GM12878 (cell line): ENCODE measurements at regions not wholly inside any gene's neighbourhood (a gene's known extent, or its start where the extent isn't known, plus 50 kb on each side); places are given as distances from the start of the nearest gene placed in this dataset.

ENCODE experiments used
- ATAC-seq: fragments of 200-7000 bp; cut with Tn5 transposase; 3 replicates; pipeline ENCODE4 v1.9.1; 2020; ENCODE audit warnings: mild to moderate bottlenecking, moderate library complexity
- BruUV-seq: library from RNA; stranded (reverse); fragments of 400-500 nt; replicated peaks from 2 replicates; lab custom pipeline; 2021; lab: Mats Ljungman, UMichigan
- CTCF ChIA-PET: fragments of 300-600 bp; sonication (Branson Sonifier 250); formaldehyde crosslinking; extraction: SDS; loops from one replicate; lab custom pipeline; 2021; ENCODE audit warnings: inconsistent platforms; lab: Yijun Ruan, JAX
- POLR2A ChIA-PET: fragments of 350-600 bp; formaldehyde crosslinking; extraction: SDS; loops from one replicate; lab custom pipeline; 2021; ENCODE audit warnings: inconsistent platforms; lab: Charles Lee
- RAD21 ChIA-PET: fragments of 300-600 bp; sonication (Branson Sonifier 250); formaldehyde crosslinking; loops from one replicate; lab custom pipeline; 2023; ENCODE audit warnings: antibody characterized with exemption; ENCODE audit not compliant: unreplicated experiment; lab: Charles Lee
- SMC1A ChIA-PET: fragments of 300-600 bp; sonication (Branson Sonifier 250); formaldehyde crosslinking; loops from one replicate; lab custom pipeline; 2023; ENCODE audit not compliant: unreplicated experiment, uncharacterized antibody; lab: Charles Lee
- DNase-seq: peaks from one replicate; pipeline ENCODE4 v3.0.0-alpha.2; 2011; ENCODE audit warnings: low read depth, low spot score
- FAIRE-seq: peaks from 3 replicates; lab custom pipeline; 2011; peaks lifted over from hg19 to GRCh38; lab: Jason Lieb, UNC
- H2AFZ ChIP-seq: 2 replicates; pipeline ENCODE4 v1.6.0; 2011; ENCODE audit warnings: low read depth, low read length, control low read depth; ENCODE audit not compliant: control insufficient read depth
- H3K27ac ChIP-seq: 2 replicates; pipeline ENCODE4 v1.5.1; 2011; ENCODE audit warnings: control low read depth; ENCODE audit not compliant: control insufficient read depth, insufficient read depth
- H3K27me3 ChIP-seq, 2 experiments: replicated peaks in 1 of 2; 2 replicates each; pipeline versions ENCODE4 v1.6.0 to v1.6.1; 2011; ENCODE audit warnings: low read length in 1 of 2; ENCODE audit not compliant: control insufficient read depth in 2 of 2, insufficient read depth in 2 of 2
- H3K36me3 ChIP-seq, 2 experiments: 2 replicates each; pipeline ENCODE4 v1.5.1; 2011; ENCODE audit warnings: low read length in 1 of 2; ENCODE audit not compliant: control insufficient read depth in 2 of 2, insufficient read depth in 2 of 2
- H3K4me1 ChIP-seq: 2 replicates; pipeline ENCODE4 v1.6.1; 2011; ENCODE audit warnings: mild to moderate bottlenecking, low read length, moderate library complexity, mixed read lengths; ENCODE audit not compliant: control insufficient read depth, insufficient read depth
- H3K4me2 ChIP-seq: 2 replicates; pipeline ENCODE4 v1.6.0; 2011; ENCODE audit warnings: control low read depth; ENCODE audit not compliant: control insufficient read depth, insufficient read depth
- H3K4me3 ChIP-seq: fragments of 200-600 bp; sonication (generic); 2 replicates; pipeline ENCODE4 v1.5.1; 2016
- H3K79me2 ChIP-seq: 2 replicates; pipeline ENCODE4 v1.6.0; 2011; ENCODE audit warnings: low read length; ENCODE audit not compliant: control insufficient read depth, insufficient read depth
- H3K9ac ChIP-seq: 2 replicates; pipeline ENCODE4 v1.8.0; 2011; ENCODE audit warnings: low read length, control low read depth, mixed read lengths; ENCODE audit not compliant: control insufficient read depth, insufficient read depth
- H3K9me3 ChIP-seq: replicated peaks from 3 replicates; pipeline ENCODE4 v1.5.1; 2011; ENCODE audit warnings: mild to moderate bottlenecking, low read length; ENCODE audit not compliant: control insufficient read depth, insufficient read depth
- H4K20me1 ChIP-seq: 2 replicates; pipeline ENCODE4 v1.6.0; 2011; ENCODE audit not compliant: control insufficient read depth, insufficient read depth
- BCL3 ChIP-seq: IDR thresholded peaks from 2 replicates; pipeline ENCODE4 v1.6.1; 2011; ENCODE audit warnings: borderline replicate concordance, low read depth, mild to moderate bottlenecking, moderate library complexity, low read length; ENCODE audit not compliant: insufficient read depth, poor library complexity, severe bottlenecking
- CEBPZ ChIP-seq: fragments of 150-350 bp; IDR thresholded peaks from 2 replicates; pipeline ENCODE4 v1.6.1; 2016; ENCODE audit warnings: low read depth, low read length
- CHD2 ChIP-seq: IDR thresholded peaks from 2 replicates; pipeline ENCODE4 v1.6.1; 2011; ENCODE audit warnings: low read depth, low read length, improper control_type of control experiment, borderline replicate concordance
- ELK1 ChIP-seq: IDR thresholded peaks from 2 replicates; pipeline ENCODE4 v1.6.1; 2012; ENCODE audit warnings: low read depth, low read length, improper control_type of control experiment
- PAX8 ChIP-seq: fragments of 450-650 bp; IDR thresholded peaks from 2 replicates; pipeline ENCODE4 v1.6.1; 2017; ENCODE audit warnings: mild to moderate bottlenecking, moderate library complexity
- SREBF1 ChIP-seq: IDR thresholded peaks from 2 replicates; pipeline ENCODE4 v1.6.1; 2012; ENCODE audit warnings: mild to moderate bottlenecking, low read length
- YY1 ChIP-seq: IDR thresholded peaks from 2 replicates; pipeline ENCODE4 v1.6.1; 2011; ENCODE audit warnings: low read depth, mild to moderate bottlenecking, low read length
- WGBS: methylation state at CpG from one replicate; pipeline ENCODE4 v1.1.6; 2016; ENCODE audit warnings: low lambda C conversion rate; ENCODE audit not compliant: insufficient replicate concordance, insufficient coverage; ENCODE audit errors: missing lambda C conversion rate; 5-methylcytosine and 5-hydroxymethylcytosine counted together
- in situ Hi-C: fragments of 300-500 bp; cut with MboI; formaldehyde crosslinking; loops from 9 replicates; pipeline ENCODE4 v1.14.3; 2018; ENCODE audit warnings: mixed read lengths
- intact Hi-C: fragments of 100-400 bp; cut with micrococcal nuclease; formaldehyde crosslinking; loops from one replicate; pipeline ENCODE4 v1.14.2; 2022; ENCODE audit not compliant: unreplicated experiment

- POLR2A ChIA-PET, result no interaction called here
- H3K4me2 ChIP-seq, result no peak overlapping the region
Observed at GRCh38 chr15:72912996-72913395, 129.4 kb upstream of the ADPGK start.

GRCh38 chr15:72912121-72912520 is 128.6 kb upstream of the ADPGK start:
- no peaks in the 10 kb centered on the region for H3K79me2 ChIP-seq
- CTCF ChIA-PET, result no interaction called here
- H3K27me3 ChIP-seq, result no peaks in the 10 kb centered on the region
- no peak overlapping the region for H2AFZ ChIP-seq
- SMC1A ChIA-PET, result interaction anchor here (0.6 kb wide), 1 partner anchor 1401 kb away, joined by 3 read pairs; no protein-coding TSS in a partner anchor
- intact Hi-C loops (no loop called here), in situ Hi-C loops (no loop called here)
- no peaks in the 10 kb centered on the region for H3K36me3 ChIP-seq
- no peaks in the 10 kb centered on the region for H3K4me1 ChIP-seq
- no peaks in the 10 kb centered on the region for H3K9me3 ChIP-seq
- FAIRE-seq, result no peak
- DNase-seq, result no peak
- no peaks in the 10 kb centered on the region for H4K20me1 ChIP-seq
- no peak overlapping the region for H3K4me2 ChIP-seq
- ATAC-seq, result no peak
- H3K9ac ChIP-seq, result no peak overlapping the region
- RAD21 ChIA-PET, result no interaction called here
- no peak overlapping the region for H3K4me3 ChIP-seq
- TF ChIP-seq CEBPZ (no peak), SREBF1 (no peak), ELK1 (no peak)
- no peak overlapping the region for H3K27ac ChIP-seq
- POLR2A ChIA-PET, result no interaction called here
- WGBS, result 25% methylated on average over 4 of the region's 4 CpGs
- BruUV-seq, result no TSS peak

More at GRCh38 chr15:72912996-72913395, 129.4 kb upstream of the ADPGK start:
- Histone ChIP-seq H3K9me3 (no peaks in the 10 kb centered on the region), H3K9ac (no peak overlapping the region)
- no peak for DNase-seq
- SMC1A ChIA-PET, result no interaction called here
- no peak for TF ChIP-seq CHD2
- no peak for TF ChIP-seq BCL3
- no peak for TF ChIP-seq PAX8
- no peak for TF ChIP-seq YY1
- TF ChIP-seq, all 136 proteins: peak for 0
- no peaks in the 10 kb centered on the region for H3K27me3 ChIP-seq
- ChIA-PET RAD21 (no interaction called here), CTCF (no interaction called here)
- ATAC-seq, result no peak
- intact Hi-C loops (no loop called here), in situ Hi-C loops (no loop called here)
- H3K27ac ChIP-seq, result no peak overlapping the region
- no peak overlapping the region for H2AFZ ChIP-seq
- H3K79me2 ChIP-seq, result no peaks in the 10 kb centered on the region
- no peaks in the 10 kb centered on the region for H3K4me1 ChIP-seq
- no peak for FAIRE-seq
- WGBS, result 0% methylated on average over 2 of the region's 2 CpGs
- no peak overlapping the region for H3K4me3 ChIP-seq
- H3K36me3 ChIP-seq, result no peaks in the 10 kb centered on the region
- no peaks in the 10 kb centered on the region for H4K20me1 ChIP-seq
- BruUV-seq, result no TSS peak
